ENCODE measurements at regions not wholly inside any gene's neighbourhood (a gene's known extent, or its start where the extent isn't known, plus 50 kb on each side); places are given as distances from the start of the nearest gene placed in this dataset.

DNA sequence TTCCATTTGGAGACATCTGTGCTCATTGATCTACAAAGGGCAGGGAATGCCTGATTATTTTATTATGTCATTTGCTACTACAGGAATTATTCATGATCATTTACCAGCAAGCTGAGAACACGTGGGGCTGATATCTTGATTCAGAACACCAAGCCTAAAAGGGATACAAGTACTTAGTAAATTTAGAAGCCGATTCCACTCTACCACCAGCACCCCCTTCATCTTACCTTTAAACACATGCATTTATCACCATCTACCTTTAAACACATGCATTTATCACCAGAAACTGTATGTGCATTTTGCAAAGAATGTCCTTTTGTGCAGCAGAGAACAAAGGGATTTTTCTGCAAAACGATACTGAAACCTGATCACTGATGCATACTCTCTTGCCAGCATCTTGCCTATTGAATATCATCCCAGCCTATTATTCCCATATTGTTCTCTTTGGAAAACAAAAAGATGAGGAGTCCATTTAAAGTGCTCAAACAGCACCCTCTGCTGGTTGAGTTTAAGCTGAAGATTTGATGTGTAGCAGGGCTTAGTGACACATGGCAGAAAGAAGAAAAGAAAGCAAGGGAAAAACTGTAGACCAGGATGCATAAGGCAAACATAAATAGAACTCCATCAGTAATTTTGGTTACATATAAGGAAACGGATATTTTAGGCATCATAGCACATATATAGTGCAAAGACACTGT, 132.6 kb upstream of the PLEKHG7 start:
- ATAC-seq, result peak; percentile 80

DNA sequence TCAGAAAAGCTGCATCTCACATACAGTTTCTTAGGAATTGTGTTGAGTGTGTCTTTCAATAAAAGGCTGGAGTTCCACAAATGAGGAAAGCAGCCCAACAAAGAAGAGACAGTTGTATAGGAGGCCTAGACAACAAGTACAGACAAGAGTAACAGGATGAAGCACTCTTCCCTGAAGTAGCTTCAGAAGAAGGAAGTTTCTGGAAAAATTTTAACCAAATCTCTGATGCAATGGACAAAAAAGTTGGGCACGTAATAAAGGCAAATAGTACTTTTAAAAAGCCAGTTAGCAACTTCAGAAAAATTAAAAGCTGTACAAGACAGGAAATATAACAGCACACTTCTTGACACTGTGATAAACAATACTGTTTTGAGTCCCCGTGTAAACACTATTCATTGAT, 134.1 kb upstream of the PLEKHG7 start:
- DNase-seq (ENCODE audit: low read depth, low spot score) (no peak), ATAC-seq (no peak)
- BruUV-seq (replicated peaks), result no TSS peak
- in situ Hi-C loops (cut with HindIII; ENCODE audit: low pct_unique_long_range_greater_than_20kb, low sequenced_read_pairs), result no loop called here
- H3K27ac ChIP-seq (ENCODE audit: low read length), result no peak overlapping the region
- POLR2A ChIA-PET, result no interaction called here
- H3K4me1 ChIP-seq (ENCODE audit: control insufficient read depth, insufficient read depth, low read length), result no peaks in the 10 kb centered on the region
- H3K9me3 ChIP-seq (ENCODE audit: control insufficient read depth, insufficient read depth, low read depth, low read length), result no peaks in the 10 kb centered on the region
- intact Hi-C loops (cut with micrococcal nuclease; ENCODE audit: unreplicated experiment), result no loop called here
- TF ChIP-seq TCF7L2 (IDR thresholded peaks at IDR 0.05; ENCODE audit: low read depth, low read length), result no peak
- TF ChIP-seq, protein P1, sequence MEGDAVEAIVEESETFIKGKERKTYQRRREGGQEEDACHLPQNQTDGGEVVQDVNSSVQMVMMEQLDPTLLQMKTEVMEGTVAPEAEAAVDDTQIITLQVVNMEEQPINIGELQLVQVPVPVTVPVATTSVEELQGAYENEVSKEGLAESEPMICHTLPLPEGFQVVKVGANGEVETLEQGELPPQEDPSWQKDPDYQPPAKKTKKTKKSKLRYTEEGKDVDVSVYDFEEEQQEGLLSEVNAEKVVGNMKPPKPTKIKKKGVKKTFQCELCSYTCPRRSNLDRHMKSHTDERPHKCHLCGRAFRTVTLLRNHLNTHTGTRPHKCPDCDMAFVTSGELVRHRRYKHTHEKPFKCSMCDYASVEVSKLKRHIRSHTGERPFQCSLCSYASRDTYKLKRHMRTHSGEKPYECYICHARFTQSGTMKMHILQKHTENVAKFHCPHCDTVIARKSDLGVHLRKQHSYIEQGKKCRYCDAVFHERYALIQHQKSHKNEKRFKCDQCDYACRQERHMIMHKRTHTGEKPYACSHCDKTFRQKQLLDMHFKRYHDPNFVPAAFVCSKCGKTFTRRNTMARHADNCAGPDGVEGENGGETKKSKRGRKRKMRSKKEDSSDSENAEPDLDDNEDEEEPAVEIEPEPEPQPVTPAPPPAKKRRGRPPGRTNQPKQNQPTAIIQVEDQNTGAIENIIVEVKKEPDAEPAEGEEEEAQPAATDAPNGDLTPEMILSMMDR (IDR thresholded peaks at IDR 0.05), result no peak
- no peak for TF ChIP-seq SIN3A (IDR thresholded peaks at IDR 0.05; ENCODE audit: borderline replicate concordance, insufficient read depth, low read depth, low read length)
- TF ChIP-seq POLR2AphosphoS5 (IDR thresholded peaks at IDR 0.05; ENCODE audit: low read depth, low read length), result no peak
- TF ChIP-seq, protein P2, sequence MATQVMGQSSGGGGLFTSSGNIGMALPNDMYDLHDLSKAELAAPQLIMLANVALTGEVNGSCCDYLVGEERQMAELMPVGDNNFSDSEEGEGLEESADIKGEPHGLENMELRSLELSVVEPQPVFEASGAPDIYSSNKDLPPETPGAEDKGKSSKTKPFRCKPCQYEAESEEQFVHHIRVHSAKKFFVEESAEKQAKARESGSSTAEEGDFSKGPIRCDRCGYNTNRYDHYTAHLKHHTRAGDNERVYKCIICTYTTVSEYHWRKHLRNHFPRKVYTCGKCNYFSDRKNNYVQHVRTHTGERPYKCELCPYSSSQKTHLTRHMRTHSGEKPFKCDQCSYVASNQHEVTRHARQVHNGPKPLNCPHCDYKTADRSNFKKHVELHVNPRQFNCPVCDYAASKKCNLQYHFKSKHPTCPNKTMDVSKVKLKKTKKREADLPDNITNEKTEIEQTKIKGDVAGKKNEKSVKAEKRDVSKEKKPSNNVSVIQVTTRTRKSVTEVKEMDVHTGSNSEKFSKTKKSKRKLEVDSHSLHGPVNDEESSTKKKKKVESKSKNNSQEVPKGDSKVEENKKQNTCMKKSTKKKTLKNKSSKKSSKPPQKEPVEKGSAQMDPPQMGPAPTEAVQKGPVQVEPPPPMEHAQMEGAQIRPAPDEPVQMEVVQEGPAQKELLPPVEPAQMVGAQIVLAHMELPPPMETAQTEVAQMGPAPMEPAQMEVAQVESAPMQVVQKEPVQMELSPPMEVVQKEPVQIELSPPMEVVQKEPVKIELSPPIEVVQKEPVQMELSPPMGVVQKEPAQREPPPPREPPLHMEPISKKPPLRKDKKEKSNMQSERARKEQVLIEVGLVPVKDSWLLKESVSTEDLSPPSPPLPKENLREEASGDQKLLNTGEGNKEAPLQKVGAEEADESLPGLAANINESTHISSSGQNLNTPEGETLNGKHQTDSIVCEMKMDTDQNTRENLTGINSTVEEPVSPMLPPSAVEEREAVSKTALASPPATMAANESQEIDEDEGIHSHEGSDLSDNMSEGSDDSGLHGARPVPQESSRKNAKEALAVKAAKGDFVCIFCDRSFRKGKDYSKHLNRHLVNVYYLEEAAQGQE (IDR thresholded peaks at IDR 0.05; ENCODE audit: insufficient read depth in 1 of 2, low read depth in 2 of 2, low read length in 1 of 2), result no peak
- CTCF ChIA-PET, result no interaction called here
- H3K4me3 ChIP-seq (ENCODE audit: low read depth in 2 of 2, low read length in 2 of 2), result no peak overlapping the region
- H3K36me3 ChIP-seq (ENCODE audit: control insufficient read depth, insufficient read depth, low read length), result no peaks in the 10 kb centered on the region
- H3K27me3 ChIP-seq (ENCODE audit: control insufficient read depth, insufficient read depth, low read length), result 0 out of 2 replicates have a peak, but pooled peaks cover 2% of the 10 kb centered on the region

More for the DNA sequence above, 132.6 kb upstream of the PLEKHG7 start:
- DNase-seq (ENCODE audit: low read depth, low spot score), result peak; percentile 41
- ChIA-PET CTCF (interaction anchor here (0.6 to 1.1 kb wide), 4 partner anchors 424 to 1188 kb away, joined by 3 to 5 read pairs (median 3); partner anchors contain the start of gene BTG1), POLR2A (no interaction called here)
- TF ChIP-seq TCF7L2 (IDR thresholded peaks at IDR 0.05; ENCODE audit: low read depth, low read length), result no peak
- TF ChIP-seq, protein P1 (IDR thresholded peaks at IDR 0.05), result peak; percentile 70
- TF ChIP-seq, protein P2 (IDR thresholded peaks at IDR 0.05; ENCODE audit: insufficient read depth in 1 of 2, low read depth in 2 of 2, low read length in 1 of 2), result no peak
- no TSS peak for BruUV-seq (replicated peaks)
- intact Hi-C loops (cut with micrococcal nuclease; ENCODE audit: unreplicated experiment) (loop anchor here (1.0 to 5.0 kb wide), 3 partner anchors 423 to 1208 kb away; partner anchors contain the start of gene BTG1), in situ Hi-C loops (cut with HindIII; ENCODE audit: low pct_unique_long_range_greater_than_20kb, low sequenced_read_pairs) (no loop called here)
- Histone ChIP-seq H3K4me1 (ENCODE audit: control insufficient read depth, insufficient read depth, low read length) (no peaks in the 10 kb centered on the region), H3K9me3 (ENCODE audit: control insufficient read depth, insufficient read depth, low read depth, low read length) (no peaks in the 10 kb centered on the region), H3K36me3 (ENCODE audit: control insufficient read depth, insufficient read depth, low read length) (no peaks in the 10 kb centered on the region), H3K4me3 (ENCODE audit: low read depth in 2 of 2, low read length in 2 of 2) (no peak overlapping the region), H3K27me3 (ENCODE audit: control insufficient read depth, insufficient read depth, low read length) (0 out of 2 replicates have a peak, but pooled peaks cover 2% of the 10 kb centered on the region), H3K27ac (ENCODE audit: low read length) (no peak overlapping the region)
